Stimulated activated CD8-positive, alpha-beta memory T cell treated with anti-CD3 and anti-CD28 coated beads, Interleukin-7, amount 100 ng/mL, for 48 hours (primary cell): ENCODE measurements at regions not wholly inside any gene's neighbourhood (a gene's known extent, or its start where the extent isn't known, plus 50 kb on each side); places are given as distances from the start of the nearest gene placed in this dataset.
"Not testable (repeated sequence)": the region's sequence is repeated elsewhere in the genome, so short reads cannot be mapped to it uniquely, and the experiment has no call there.

Experiments used
- DNase-seq, 2 donors: peaks; one replicate each; pipeline ENCODE4 v3.0.0-alpha.2; 2020; ENCODE audit warnings: low read depth in 1 of 2; ENCODE audit errors: extremely low read depth in 1 of 2

- not testable (repeated sequence) for DNase-seq
Observed at GRCh38 chr5:123933812-123934211, 421.8 kb downstream of the CSNK1G3 start.

- DNase-seq = no peak
Observed at GRCh38 chr5:123929055-123929474, 417.1 kb downstream of the CSNK1G3 start.

GRCh38 chr5:123928401-123928800, 416.4 kb downstream of the CSNK1G3 start:
- no peak for DNase-seq

- no peak for DNase-seq
Observed at GRCh38 chr5:123921193-123921592, 409.2 kb downstream of the CSNK1G3 start.

- DNase-seq = no peak
Observed at GRCh38 chr5:123916345-123917121, 404.6 kb downstream of the CSNK1G3 start.

- DNase-seq = no peak
Observed at GRCh38 chr5:123914333-123914732, 402.4 kb downstream of the CSNK1G3 start.

- no peak for DNase-seq
Observed at GRCh38 chr5:123907349-123907748, 395.4 kb downstream of the CSNK1G3 start.

- DNase-seq = no peak
Observed at GRCh38 chr5:123906698-123907295, 394.8 kb downstream of the CSNK1G3 start.

GRCh38 chr5:123885081-123885480, 373.1 kb downstream of the CSNK1G3 start:
- no peak for DNase-seq

GRCh38 chr5:123882965-123883345, 371.0 kb downstream of the CSNK1G3 start:
- DNase-seq = no peak

GRCh38 chr5:123882319-123882964, 370.5 kb downstream of the CSNK1G3 start:
- DNase-seq = no peak

- no peak for DNase-seq
Observed at GRCh38 chr5:123881759-123882244, 369.8 kb downstream of the CSNK1G3 start.

GRCh38 chr5:123880875-123881274, 368.9 kb downstream of the CSNK1G3 start:
- DNase-seq = no peak

- DNase-seq = no peak
Observed at GRCh38 chr5:123879071-123879470, 367.1 kb downstream of the CSNK1G3 start.

- DNase-seq = no peak
Observed at GRCh38 chr5:123876276-123876790, 364.4 kb downstream of the CSNK1G3 start.

GRCh38 chr5:123875561-123876275, 363.7 kb downstream of the CSNK1G3 start:
- DNase-seq = no peak

- DNase-seq = no peak
Observed at GRCh38 chr5:123874600-123875201, 362.7 kb downstream of the CSNK1G3 start.

- no peak for DNase-seq
Observed at GRCh38 chr5:123873846-123874245, 361.9 kb downstream of the CSNK1G3 start.

- DNase-seq = no peak
Observed at GRCh38 chr5:123871373-123871772, 359.4 kb downstream of the CSNK1G3 start.

GRCh38 chr5:123868881-123869280, 356.9 kb downstream of the CSNK1G3 start:
- DNase-seq = no peak

- no peak for DNase-seq
Observed at GRCh38 chr5:123868267-123868666, 356.3 kb downstream of the CSNK1G3 start.
